ENCODE measurements at regions not wholly inside any gene's neighbourhood (a gene's known extent, or its start where the extent isn't known, plus 50 kb on each side); places are given as distances from the start of the nearest gene placed in this dataset.

- TF ChIP-seq CTCF (IDR thresholded peaks at IDR 0.05; ENCODE audit: low read length) = no peak
- TF ChIP-seq EZH2phosphoT487 (IDR thresholded peaks at IDR 0.05; ENCODE audit: low read length) = no peak
- no peak for TF ChIP-seq EZH2 (optimal IDR thresholded peaks at IDR 0.05; ENCODE audit: low read depth, low read length)
- Histone ChIP-seq H3K79me2 (ENCODE audit: low read length) (no peaks in the 10 kb centered on the region), H3K9ac (ENCODE audit: low read length) (no peak overlapping the region), H3K4me2 (ENCODE audit: low read depth, low read length) (no peak overlapping the region), H2AFZ (ENCODE audit: low read length) (no peak overlapping the region), H3K27ac (ENCODE audit: low read length) (no peak overlapping the region), H3K36me3 (replicated peaks; ENCODE audit: insufficient read depth, low read length) (no peaks in the 10 kb centered on the region), H3F3A (ENCODE audit: insufficient read depth, low read length) (no peaks in the 10 kb centered on the region), H4K20me1 (ENCODE audit: insufficient read depth, low read length) (no peaks in the 10 kb centered on the region), H3K4me1 (ENCODE audit: low read length) (no peaks in the 10 kb centered on the region), H3K9me3 (replicated peaks; ENCODE audit: insufficient read depth, low read length) (no peaks in the 10 kb centered on the region), H3K27me3 (replicated peaks; ENCODE audit: insufficient read depth, low read length) (no peaks in the 10 kb centered on the region), H3K9me2 (replicated peaks; ENCODE audit: insufficient read depth, low read length) (no peaks in the 10 kb centered on the region), H3K4me3 (ENCODE audit: low read length) (no peak overlapping the region)
- no peak for DNase-seq
Observed at GRCh38 chr13:78334059-78334458, 269.3 kb downstream of the POU4F1 start.

- no peaks in the 10 kb centered on the region for H3K79me2 ChIP-seq (ENCODE audit: low read length)
- H3K36me3 ChIP-seq (replicated peaks; ENCODE audit: insufficient read depth, low read length) = no peaks in the 10 kb centered on the region
- H4K20me1 ChIP-seq (ENCODE audit: insufficient read depth, low read length) = no peaks in the 10 kb centered on the region
- no peak for DNase-seq
- no peaks in the 10 kb centered on the region for H3K4me1 ChIP-seq (ENCODE audit: low read length)
- H3K4me3 ChIP-seq (ENCODE audit: low read length) = no peak overlapping the region
- no peak overlapping the region for H3K9ac ChIP-seq (ENCODE audit: low read length)
- H3K27me3 ChIP-seq (replicated peaks; ENCODE audit: insufficient read depth, low read length) = no peaks in the 10 kb centered on the region
- no peaks in the 10 kb centered on the region for H3K9me3 ChIP-seq (replicated peaks; ENCODE audit: insufficient read depth, low read length)
- no peak overlapping the region for H3K4me2 ChIP-seq (ENCODE audit: low read depth, low read length)
- no peaks in the 10 kb centered on the region for H3K9me2 ChIP-seq (replicated peaks; ENCODE audit: insufficient read depth, low read length)
- TF ChIP-seq EZH2phosphoT487 (IDR thresholded peaks at IDR 0.05; ENCODE audit: low read length) = no peak
- no peaks in the 10 kb centered on the region for H3F3A ChIP-seq (ENCODE audit: insufficient read depth, low read length)
- no peak overlapping the region for H3K27ac ChIP-seq (ENCODE audit: low read length)
- H2AFZ ChIP-seq (ENCODE audit: low read length) = no peak overlapping the region
Observed at GRCh38 chr13:78326633-78327032, 276.7 kb downstream of the POU4F1 start.

- H3K9me2 ChIP-seq (replicated peaks; ENCODE audit: insufficient read depth, low read length) = no peaks in the 10 kb centered on the region
- no peaks in the 10 kb centered on the region for H3K27me3 ChIP-seq (replicated peaks; ENCODE audit: insufficient read depth, low read length)
- no peaks in the 10 kb centered on the region for H4K20me1 ChIP-seq (ENCODE audit: insufficient read depth, low read length)
- no peaks in the 10 kb centered on the region for H3F3A ChIP-seq (ENCODE audit: insufficient read depth, low read length)
- H3K9me3 ChIP-seq (replicated peaks; ENCODE audit: insufficient read depth, low read length) = no peaks in the 10 kb centered on the region
- H3K4me2 ChIP-seq (ENCODE audit: low read depth, low read length) = no peak overlapping the region
- no peak overlapping the region for H3K9ac ChIP-seq (ENCODE audit: low read length)
- no peak overlapping the region for H3K4me3 ChIP-seq (ENCODE audit: low read length)
- TF ChIP-seq EZH2phosphoT487 (IDR thresholded peaks at IDR 0.05; ENCODE audit: low read length) (no peak), EZH2 (optimal IDR thresholded peaks at IDR 0.05; ENCODE audit: low read depth, low read length) (no peak), CTCF (IDR thresholded peaks at IDR 0.05; ENCODE audit: low read length) (no peak)
- DNase-seq = no peak
- no peaks in the 10 kb centered on the region for H3K79me2 ChIP-seq (ENCODE audit: low read length)
- no peak overlapping the region for H3K27ac ChIP-seq (ENCODE audit: low read length)
- no peaks in the 10 kb centered on the region for H3K36me3 ChIP-seq (replicated peaks; ENCODE audit: insufficient read depth, low read length)
- no peaks in the 10 kb centered on the region for H3K4me1 ChIP-seq (ENCODE audit: low read length)
- no peak overlapping the region for H2AFZ ChIP-seq (ENCODE audit: low read length)
Observed at GRCh38 chr13:78325585-78325984, 277.8 kb downstream of the POU4F1 start.

- no peak for DNase-seq
- TF ChIP-seq EZH2 (optimal IDR thresholded peaks at IDR 0.05; ENCODE audit: low read depth, low read length) (no peak), EZH2phosphoT487 (IDR thresholded peaks at IDR 0.05; ENCODE audit: low read length) (no peak), CTCF (IDR thresholded peaks at IDR 0.05; ENCODE audit: low read length) (no peak)
- Histone ChIP-seq H3K36me3 (replicated peaks; ENCODE audit: insufficient read depth, low read length) (no peaks in the 10 kb centered on the region), H3K27me3 (replicated peaks; ENCODE audit: insufficient read depth, low read length) (no peaks in the 10 kb centered on the region), H3F3A (ENCODE audit: insufficient read depth, low read length) (no peaks in the 10 kb centered on the region), H3K9ac (ENCODE audit: low read length) (no peak overlapping the region), H3K4me3 (ENCODE audit: low read length) (no peak overlapping the region), H3K9me2 (replicated peaks; ENCODE audit: insufficient read depth, low read length) (no peaks in the 10 kb centered on the region), H3K9me3 (replicated peaks; ENCODE audit: insufficient read depth, low read length) (no peaks in the 10 kb centered on the region), H3K4me1 (ENCODE audit: low read length) (no peaks in the 10 kb centered on the region), H4K20me1 (ENCODE audit: insufficient read depth, low read length) (no peaks in the 10 kb centered on the region), H3K27ac (ENCODE audit: low read length) (no peak overlapping the region), H2AFZ (ENCODE audit: low read length) (no peak overlapping the region), H3K4me2 (ENCODE audit: low read depth, low read length) (no peak overlapping the region), H3K79me2 (ENCODE audit: low read length) (no peaks in the 10 kb centered on the region)
Observed at GRCh38 chr13:78323848-78324247, 279.5 kb downstream of the POU4F1 start.

All from MM.1S (cell line).